ENCODE measurements at regions not wholly inside any gene's neighbourhood (a gene's known extent, or its start where the extent isn't known, plus 50 kb on each side); places are given as distances from the start of the nearest gene placed in this dataset.

DNA sequence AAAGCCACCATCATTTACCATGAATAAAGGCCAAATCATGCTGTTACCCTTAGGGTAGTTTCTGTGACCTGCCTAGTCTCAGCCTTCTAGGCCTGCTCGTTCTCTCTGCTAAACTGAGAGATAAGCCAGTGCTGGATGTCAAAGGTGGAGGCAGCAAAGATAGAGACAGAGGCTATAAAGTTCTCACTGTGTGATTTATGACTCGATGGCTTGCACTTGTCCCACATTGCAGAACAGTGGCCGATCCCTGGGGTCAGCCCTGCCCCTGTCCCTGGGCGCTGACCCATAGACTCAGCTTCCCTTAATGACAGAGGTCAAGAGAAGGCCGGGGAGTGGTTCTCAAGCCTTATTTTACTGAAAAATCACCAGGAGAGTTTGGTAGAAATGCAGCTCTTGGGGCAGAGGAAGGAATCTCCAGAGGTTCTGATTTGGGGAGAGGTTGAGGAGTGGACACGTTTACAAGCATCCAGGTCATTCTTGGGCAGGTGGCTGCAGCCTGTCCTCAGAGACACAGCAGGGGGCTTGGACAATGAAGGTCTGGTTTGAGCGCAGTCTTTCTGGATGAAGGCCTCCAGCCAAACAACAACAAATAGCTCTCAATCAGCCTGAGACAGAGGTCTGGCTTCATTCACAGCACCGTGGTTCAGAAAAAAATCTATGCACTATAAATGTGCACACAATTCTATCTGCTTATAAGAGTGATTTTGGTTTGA, 143.5 kb downstream of the ACKR3 start:
- TF ChIP-seq POLR2A (IDR thresholded peaks at IDR 0.05) (no peak), CTCF (IDR thresholded peaks at IDR 0.05) (no peak)

Data from body of pancreas (tissue), 4 donors.